Lower leg skin (tissue), 3 donors: ENCODE measurements at regions not wholly inside any gene's neighbourhood (a gene's known extent, or its start where the extent isn't known, plus 50 kb on each side); places are given as distances from the start of the nearest gene placed in this dataset.

Source experiments
- POLR2A ChIP-seq, 2 donors: fragments of 450-650 bp; IDR thresholded peaks; one replicate each; pipeline ENCODE4 v1.6.1; 2016 to 2017; ENCODE audit warnings: antibody characterized with exemption in 2 of 2, mild to moderate bottlenecking in 1 of 2, moderate library complexity in 1 of 2
- TF ChIP-seq, protein P1 (sequence below), 3 donors: fragments of 450-650 bp; IDR thresholded peaks; one replicate each; pipeline ENCODE4 v1.5.1; 2016; ENCODE audit warnings: antibody characterized with exemption in 3 of 3, mild to moderate bottlenecking in 3 of 3, moderate library complexity in 2 of 3

DNA sequence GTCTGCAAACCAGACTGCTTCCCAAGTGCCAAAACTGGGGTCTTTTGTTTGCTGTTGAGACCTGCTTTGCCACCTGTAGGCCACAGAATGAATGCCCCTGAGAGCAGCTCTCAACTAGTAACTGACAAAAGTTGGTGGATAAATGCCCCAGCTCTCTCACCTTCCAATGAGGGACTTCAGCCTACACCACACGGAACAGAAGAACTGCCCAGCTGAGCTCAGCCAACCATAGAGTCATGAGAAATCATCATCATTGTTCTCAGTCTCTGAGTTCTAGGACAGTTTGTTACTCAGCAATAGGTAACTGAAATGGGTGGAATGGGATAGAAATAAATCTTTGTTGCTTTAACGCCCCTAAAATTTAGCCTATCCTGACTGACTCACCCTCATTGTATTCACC, 59.1 kb upstream of the MRI1 start:
- TF ChIP-seq, protein P1, sequence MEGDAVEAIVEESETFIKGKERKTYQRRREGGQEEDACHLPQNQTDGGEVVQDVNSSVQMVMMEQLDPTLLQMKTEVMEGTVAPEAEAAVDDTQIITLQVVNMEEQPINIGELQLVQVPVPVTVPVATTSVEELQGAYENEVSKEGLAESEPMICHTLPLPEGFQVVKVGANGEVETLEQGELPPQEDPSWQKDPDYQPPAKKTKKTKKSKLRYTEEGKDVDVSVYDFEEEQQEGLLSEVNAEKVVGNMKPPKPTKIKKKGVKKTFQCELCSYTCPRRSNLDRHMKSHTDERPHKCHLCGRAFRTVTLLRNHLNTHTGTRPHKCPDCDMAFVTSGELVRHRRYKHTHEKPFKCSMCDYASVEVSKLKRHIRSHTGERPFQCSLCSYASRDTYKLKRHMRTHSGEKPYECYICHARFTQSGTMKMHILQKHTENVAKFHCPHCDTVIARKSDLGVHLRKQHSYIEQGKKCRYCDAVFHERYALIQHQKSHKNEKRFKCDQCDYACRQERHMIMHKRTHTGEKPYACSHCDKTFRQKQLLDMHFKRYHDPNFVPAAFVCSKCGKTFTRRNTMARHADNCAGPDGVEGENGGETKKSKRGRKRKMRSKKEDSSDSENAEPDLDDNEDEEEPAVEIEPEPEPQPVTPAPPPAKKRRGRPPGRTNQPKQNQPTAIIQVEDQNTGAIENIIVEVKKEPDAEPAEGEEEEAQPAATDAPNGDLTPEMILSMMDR (IDR thresholded peaks at IDR 0.05) = no peak
- TF ChIP-seq POLR2A (IDR thresholded peaks at IDR 0.05) = no peak
